Keratinocyte (primary cell): ENCODE measurements at regions not wholly inside any gene's neighbourhood (a gene's known extent, or its start where the extent isn't known, plus 50 kb on each side); places are given as distances from the start of the nearest gene placed in this dataset.

Experiments used
- DNase-seq: peaks from one replicate; pipeline ENCODE4 v3.0.0-alpha.2; 2011; ENCODE audit warnings: low read depth, missing footprints, low spot score
- FAIRE-seq: peaks from 2 replicates; lab custom pipeline; 2011; peaks lifted over from hg19 to GRCh38; lab: Jason Lieb, UNC
- H2AFZ ChIP-seq: 2 replicates; pipeline ENCODE4 v1.6.0; 2012; ENCODE audit warnings: low read length, control low read depth, inconsistent platforms; ENCODE audit not compliant: control insufficient read depth
- H3K27ac ChIP-seq: 2 replicates; pipeline ENCODE4 v1.5.1; 2011; ENCODE audit warnings: low read length; ENCODE audit not compliant: control insufficient read depth, insufficient read depth
- H3K27me3 ChIP-seq: 3 replicates; pipeline ENCODE4 v1.6.0; 2011; ENCODE audit warnings: low read length; ENCODE audit not compliant: control insufficient read depth, insufficient read depth; ENCODE audit errors: extremely low read depth
- H3K36me3 ChIP-seq, 2 experiments: 2 replicates in 1 of 2; 3 replicates in 1 of 2; pipeline ENCODE4 v1.5.1; 2011; ENCODE audit warnings: low read length in 2 of 2, mild to moderate bottlenecking in 1 of 2; ENCODE audit not compliant: control insufficient read depth in 2 of 2, insufficient read depth in 2 of 2; ENCODE audit errors: extremely low read depth in 1 of 2
- H3K4me1 ChIP-seq: 3 replicates; pipeline ENCODE4 v1.5.1; 2011; ENCODE audit warnings: low read length; ENCODE audit not compliant: control insufficient read depth, insufficient read depth; ENCODE audit errors: extremely low read depth
- H3K4me2 ChIP-seq: 3 replicates; pipeline ENCODE4 v1.6.0; 2011; ENCODE audit warnings: low read depth, low read length; ENCODE audit not compliant: control insufficient read depth, insufficient read depth; ENCODE audit errors: extremely low read depth
- H3K4me3 ChIP-seq, 3 experiments: fragments of 200-600 bp in 1 of 3; sonication (generic) in 1 of 3; 2 replicates in 2 of 3; 3 replicates in 1 of 3; pipeline ENCODE4 v1.5.1; 2011 to 2016; ENCODE audit warnings: low read length in 3 of 3, mild to moderate bottlenecking in 3 of 3, control low read depth in 2 of 3, inconsistent platforms in 1 of 3, low read depth in 1 of 3, mixed read lengths in 1 of 3, mixed run types in 1 of 3, moderate library complexity in 1 of 3; ENCODE audit not compliant: control insufficient read depth in 2 of 3, insufficient read depth in 2 of 3; ENCODE audit errors: extremely low read depth in 1 of 3
- H3K79me2 ChIP-seq: 2 replicates; pipeline ENCODE4 v1.6.0; 2012; ENCODE audit warnings: low read length; ENCODE audit not compliant: control insufficient read depth, insufficient read depth
- H3K9ac ChIP-seq: 3 replicates; pipeline ENCODE4 v1.6.0; 2011; ENCODE audit warnings: low read length; ENCODE audit not compliant: control insufficient read depth, insufficient read depth; ENCODE audit errors: extremely low read depth
- H3K9me1 ChIP-seq: 3 replicates; pipeline ENCODE4 v1.6.0; 2011; ENCODE audit warnings: low read length; ENCODE audit not compliant: control insufficient read depth, insufficient read depth; ENCODE audit errors: extremely low read depth
- H3K9me3 ChIP-seq: 2 replicates; pipeline ENCODE4 v1.5.1; 2012; ENCODE audit warnings: low read depth, low read length; ENCODE audit not compliant: control insufficient read depth
- H4K20me1 ChIP-seq: 3 replicates; pipeline ENCODE4 v1.6.0; 2011; ENCODE audit warnings: low read length; ENCODE audit not compliant: control insufficient read depth, insufficient read depth; ENCODE audit errors: extremely low read depth
- EZH2 ChIP-seq: IDR thresholded peaks from one replicate; pipeline ENCODE4 v1.6.1; 2012; ENCODE audit warnings: inconsistent platforms, mild to moderate bottlenecking, low read length, moderate library complexity
- dilution Hi-C: fragments of 300-500 bp; cut with MboI; formaldehyde crosslinking; loops from one replicate; pipeline ENCODE4 v1.7.0; 2020; ENCODE audit warnings: low sequenced_read_pairs; ENCODE audit not compliant: extremely low pct_ligation_motif_present
- TF ChIP-seq, protein P1 (sequence below), 3 experiments: IDR thresholded peaks in 1 of 3; conservative IDR thresholded peaks in 1 of 3; optimal IDR thresholded peaks in 1 of 3; 2 replicates in 2 of 3; 3 replicates in 1 of 3; pipeline versions ENCODE3 to v1.5.1; 2011; ENCODE audit warnings: low read length in 3 of 3, mild to moderate bottlenecking in 3 of 3, moderate library complexity in 2 of 3, control low read depth in 1 of 3, inconsistent platforms in 1 of 3; ENCODE audit not compliant: insufficient read depth in 2 of 3; ENCODE audit errors: extremely low read depth in 1 of 3

DNA sequence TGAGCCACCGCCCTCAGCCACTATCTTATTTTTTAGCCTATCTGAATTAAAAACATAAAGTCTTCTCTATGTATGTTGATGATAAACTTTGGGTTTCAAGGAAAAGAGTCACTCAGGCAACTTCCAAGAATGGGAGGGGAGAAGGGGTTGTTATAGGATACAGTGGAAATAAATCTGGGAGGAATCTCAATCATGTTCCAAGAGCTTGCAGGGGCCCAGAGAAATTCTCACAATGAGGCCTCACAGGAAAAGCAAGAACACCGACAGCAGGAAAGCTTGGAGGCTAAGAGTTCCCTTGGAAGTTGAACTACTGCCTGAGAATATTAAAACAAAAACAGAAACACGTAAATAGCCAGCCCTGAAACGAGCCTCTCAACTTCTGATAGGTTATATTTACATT, 384.6 kb upstream of the IGFBP7 start:
- Histone ChIP-seq H3K9me1 (no peaks in the 10 kb centered on the region), H3K9ac (no peak overlapping the region), H3K36me3 (no peaks in the 10 kb centered on the region), H3K4me2 (no peak overlapping the region), H3K27ac (no peak overlapping the region), H2AFZ (no peak overlapping the region), H3K4me1 (no peaks in the 10 kb centered on the region), H3K9me3 (no peaks in the 10 kb centered on the region), H3K79me2 (no peaks in the 10 kb centered on the region), H4K20me1 (no peaks in the 10 kb centered on the region), H3K27me3 (no peaks in the 10 kb centered on the region), H3K4me3 (no peak overlapping the region)
- FAIRE-seq (no peak), DNase-seq (no peak)
- TF ChIP-seq, protein P1, sequence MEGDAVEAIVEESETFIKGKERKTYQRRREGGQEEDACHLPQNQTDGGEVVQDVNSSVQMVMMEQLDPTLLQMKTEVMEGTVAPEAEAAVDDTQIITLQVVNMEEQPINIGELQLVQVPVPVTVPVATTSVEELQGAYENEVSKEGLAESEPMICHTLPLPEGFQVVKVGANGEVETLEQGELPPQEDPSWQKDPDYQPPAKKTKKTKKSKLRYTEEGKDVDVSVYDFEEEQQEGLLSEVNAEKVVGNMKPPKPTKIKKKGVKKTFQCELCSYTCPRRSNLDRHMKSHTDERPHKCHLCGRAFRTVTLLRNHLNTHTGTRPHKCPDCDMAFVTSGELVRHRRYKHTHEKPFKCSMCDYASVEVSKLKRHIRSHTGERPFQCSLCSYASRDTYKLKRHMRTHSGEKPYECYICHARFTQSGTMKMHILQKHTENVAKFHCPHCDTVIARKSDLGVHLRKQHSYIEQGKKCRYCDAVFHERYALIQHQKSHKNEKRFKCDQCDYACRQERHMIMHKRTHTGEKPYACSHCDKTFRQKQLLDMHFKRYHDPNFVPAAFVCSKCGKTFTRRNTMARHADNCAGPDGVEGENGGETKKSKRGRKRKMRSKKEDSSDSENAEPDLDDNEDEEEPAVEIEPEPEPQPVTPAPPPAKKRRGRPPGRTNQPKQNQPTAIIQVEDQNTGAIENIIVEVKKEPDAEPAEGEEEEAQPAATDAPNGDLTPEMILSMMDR (optimal IDR thresholded peaks at IDR 0.05 in 1 of 3, IDR thresholded peaks at IDR 0.05 in 1 of 3, conservative IDR thresholded peaks at IDR 0.05 in 1 of 3; ENCODE audit: extremely low read depth in 1 of 3, insufficient read depth in 2 of 3, low read length in 3 of 3) = no peak
- TF ChIP-seq EZH2 = no peak
- dilution Hi-C loops = no loop called here

DNA sequence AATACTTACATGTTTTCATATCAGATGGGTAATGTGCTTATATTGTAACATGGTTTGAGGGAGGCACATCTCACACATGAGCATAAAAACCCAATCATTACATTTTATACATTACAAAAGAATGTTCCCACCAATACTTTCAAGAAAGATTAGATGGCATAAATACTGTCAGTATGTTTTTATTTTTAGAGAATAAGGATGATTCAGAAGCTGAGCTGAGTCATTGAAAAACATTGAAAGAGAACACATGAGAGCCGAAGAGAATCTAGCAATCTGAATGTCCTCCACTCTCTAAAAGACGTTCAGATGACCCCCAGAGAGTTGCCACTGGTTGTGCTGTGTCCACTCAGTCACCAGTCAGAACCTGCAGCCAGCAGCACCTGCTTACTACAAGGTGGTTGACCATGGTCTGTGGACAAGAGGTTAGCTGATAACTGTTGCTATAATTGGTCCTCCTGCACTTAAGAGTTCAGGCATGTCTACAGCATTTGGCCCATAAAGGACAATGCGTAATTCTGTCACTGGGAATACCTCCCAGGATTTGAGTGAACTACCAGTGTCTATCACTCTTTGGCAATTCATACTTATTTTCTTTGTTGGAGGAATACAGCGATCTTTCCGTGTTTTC, 382.2 kb upstream of the IGFBP7 start:
- FAIRE-seq (no peak), DNase-seq (no peak)
- Histone ChIP-seq H3K4me3 (no peak overlapping the region), H3K79me2 (no peaks in the 10 kb centered on the region), H3K27ac (no peak overlapping the region), H4K20me1 (no peaks in the 10 kb centered on the region), H2AFZ (no peak overlapping the region), H3K36me3 (no peaks in the 10 kb centered on the region), H3K4me2 (no peak overlapping the region), H3K9ac (no peak overlapping the region), H3K9me3 (no peaks in the 10 kb centered on the region), H3K27me3 (no peaks in the 10 kb centered on the region), H3K9me1 (no peaks in the 10 kb centered on the region), H3K4me1 (no peaks in the 10 kb centered on the region)
- dilution Hi-C loops = no loop called here
- no peak for TF ChIP-seq EZH2
- TF ChIP-seq, protein P1 (optimal IDR thresholded peaks at IDR 0.05 in 1 of 3, IDR thresholded peaks at IDR 0.05 in 1 of 3, conservative IDR thresholded peaks at IDR 0.05 in 1 of 3; ENCODE audit: extremely low read depth in 1 of 3, insufficient read depth in 2 of 3, low read length in 3 of 3) = no peak
